Liver (tissue), 8 donors: ENCODE measurements at regions not wholly inside any gene's neighbourhood (a gene's known extent, or its start where the extent isn't known, plus 50 kb on each side); places are given as distances from the start of the nearest gene placed in this dataset.

Source experiments
- DNase-seq: peaks from one replicate; pipeline ENCODE4 v3.0.0-alpha.2; 2017; ENCODE audit warnings: low spot score
- H3K27ac ChIP-seq, 2 donors: one replicate each; pipeline ENCODE4 v1.7.0; 2013; ENCODE audit warnings: inconsistent platforms in 2 of 2, low read length in 2 of 2, control low read depth in 1 of 2, low read depth in 1 of 2, mild to moderate bottlenecking in 1 of 2
- H3K27me3 ChIP-seq, 4 donors: one replicate each; pipeline versions ENCODE4 v1.6.1 to v1.7.0; 2013; ENCODE audit warnings: low read length in 3 of 4, inconsistent platforms in 1 of 4, mild to moderate bottlenecking in 1 of 4, moderate library complexity in 1 of 4; ENCODE audit not compliant: control insufficient read depth in 4 of 4, insufficient read depth in 4 of 4
- H3K36me3 ChIP-seq, 4 donors: one replicate each; pipeline versions ENCODE4 v1.6.1 to v1.7.0; 2013; ENCODE audit warnings: low read length in 3 of 4, mild to moderate bottlenecking in 3 of 4, low read depth in 1 of 4, moderate library complexity in 1 of 4; ENCODE audit not compliant: control insufficient read depth in 4 of 4, insufficient read depth in 3 of 4
- H3K4me1 ChIP-seq, 4 donors: one replicate each; pipeline versions ENCODE4 v1.6.1 to v1.7.0; 2013; ENCODE audit warnings: low read length in 3 of 4, mild to moderate bottlenecking in 3 of 4, moderate library complexity in 1 of 4; ENCODE audit not compliant: control insufficient read depth in 4 of 4, insufficient read depth in 4 of 4
- H3K4me3 ChIP-seq, 3 donors: one replicate each; pipeline versions ENCODE4 v1.6.1 to v1.7.0; 2013; ENCODE audit warnings: low read length in 3 of 3, control low read depth in 1 of 3, low read depth in 1 of 3, mild to moderate bottlenecking in 1 of 3
- H3K9ac ChIP-seq, 2 donors: one replicate each; pipeline ENCODE4 v1.7.0; 2013; ENCODE audit warnings: low read length in 2 of 2, mild to moderate bottlenecking in 2 of 2, moderate library complexity in 2 of 2, control low read depth in 1 of 2, low read depth in 1 of 2
- H3K9me3 ChIP-seq, 4 donors: one replicate each; pipeline versions ENCODE4 v1.6.1 to v1.7.0; 2013; ENCODE audit warnings: low read length in 3 of 4; ENCODE audit not compliant: control insufficient read depth in 4 of 4
- EGR1 ChIP-seq, 2 donors: IDR thresholded peaks; 2 replicates each; pipeline ENCODE4 v1.6.1; 2016 to 2018; ENCODE audit warnings: antibody characterized with exemption in 2 of 2, low read depth in 2 of 2
- FOXA1 ChIP-seq: IDR thresholded peaks from 2 replicates; pipeline ENCODE4 v1.6.1; 2016; ENCODE audit warnings: antibody characterized with exemption
- FOXA2 ChIP-seq: IDR thresholded peaks from 2 replicates; pipeline ENCODE4 v1.6.1; 2016; ENCODE audit warnings: antibody characterized with exemption
- GABPA ChIP-seq, 2 donors: IDR thresholded peaks in 1 of 2; conservative IDR thresholded peaks in 1 of 2; 2 replicates each; pipeline ENCODE4 v1.6.1; 2016; ENCODE audit warnings: antibody characterized with exemption in 2 of 2, mild to moderate bottlenecking in 1 of 2, moderate library complexity in 1 of 2
- HNF4A ChIP-seq, 2 donors: conservative IDR thresholded peaks; 2 replicates each; pipeline ENCODE4 v1.6.1; 2016; ENCODE audit warnings: antibody characterized with exemption in 2 of 2, mild to moderate bottlenecking in 2 of 2
- HNF4G ChIP-seq: IDR thresholded peaks from 2 replicates; pipeline ENCODE4 v1.6.1; 2016; ENCODE audit warnings: antibody characterized with exemption
- JUND ChIP-seq, 2 donors: IDR thresholded peaks; 2 replicates each; pipeline ENCODE4 v1.6.1; 2016; ENCODE audit warnings: antibody characterized with exemption in 2 of 2
- NR2F2 ChIP-seq: IDR thresholded peaks from 2 replicates; pipeline ENCODE4 v1.6.1; 2016; ENCODE audit warnings: antibody characterized with exemption
- RAD21 ChIP-seq, 2 donors: IDR thresholded peaks; 2 replicates each; pipeline ENCODE4 v1.6.1; 2016; ENCODE audit warnings: antibody characterized with exemption in 2 of 2, mild to moderate bottlenecking in 2 of 2
- RXRA ChIP-seq, 2 donors: IDR thresholded peaks; 2 replicates each; pipeline ENCODE4 v1.6.1; 2017 to 2018; ENCODE audit warnings: antibody characterized with exemption in 2 of 2, mild to moderate bottlenecking in 1 of 2
- SP1 ChIP-seq: IDR thresholded peaks from 2 replicates; pipeline ENCODE4 v1.6.1; 2018; ENCODE audit warnings: antibody characterized with exemption, mild to moderate bottlenecking
- TAF1 ChIP-seq: conservative IDR thresholded peaks from 2 replicates; pipeline ENCODE4 v1.6.1; 2016; ENCODE audit warnings: antibody characterized with exemption, mild to moderate bottlenecking
- YY1 ChIP-seq: IDR thresholded peaks from 2 replicates; pipeline ENCODE4 v1.6.1; 2016; ENCODE audit warnings: antibody characterized with exemption, mild to moderate bottlenecking
- WGBS: extraction: QIAGEN DNeasy Blood & Tissue Kit; methylation state at CpG from one replicate; pipeline ENCODE4 v1.1.7; 2013; 5-methylcytosine and 5-hydroxymethylcytosine counted together
- TF ChIP-seq, protein P1 (sequence below): IDR thresholded peaks from 2 replicates; pipeline ENCODE4 v1.6.1; 2016; ENCODE audit warnings: antibody characterized with exemption
- TF ChIP-seq, protein P2 (sequence below): IDR thresholded peaks from 2 replicates; pipeline ENCODE4 v1.6.1; 2016; ENCODE audit warnings: antibody characterized with exemption, mild to moderate bottlenecking
- TF ChIP-seq, protein P3 (sequence below): IDR thresholded peaks from 2 replicates; pipeline ENCODE4 v1.6.1; 2016; ENCODE audit warnings: antibody characterized with exemption
- TF ChIP-seq, protein P4 (sequence below): fragments of 150-350 bp; IDR thresholded peaks from 2 replicates; pipeline ENCODE4 v1.5.1; 2017; ENCODE audit warnings: improper control_type of control experiment, low read depth, low read length; ENCODE audit not compliant: missing input control
- TF ChIP-seq, protein P5 (sequence below): IDR thresholded peaks from 2 replicates; pipeline ENCODE4 v1.6.1; 2016; ENCODE audit warnings: antibody characterized with exemption
- donor health status: healthy.
- donor health status: healthy.
- donor health status: healthy.
- donor health status: healthy.
- donor health status: healthy.

DNA sequence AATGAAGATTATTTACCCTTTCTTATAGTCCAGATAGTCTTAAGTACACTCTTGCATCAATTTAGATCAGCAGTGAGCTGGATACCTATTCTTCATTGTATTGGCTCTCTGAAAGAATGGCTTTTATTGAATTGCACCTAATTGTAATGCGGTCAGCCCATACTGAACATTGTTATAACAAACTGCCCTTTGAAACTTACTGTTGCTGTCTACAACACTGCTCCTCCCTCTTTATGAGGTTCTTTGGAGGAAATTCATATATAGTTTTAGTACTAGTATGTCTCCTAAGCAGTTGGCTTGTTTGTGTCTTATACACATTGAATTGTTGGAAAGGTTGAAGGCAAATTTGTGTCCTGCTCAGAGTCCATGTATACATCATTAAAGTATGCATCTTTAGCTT is 66.5 kb upstream of the UGP2 start:
- no peaks in the 10 kb centered on the region for H3K9me3 ChIP-seq
- no peak for DNase-seq
- no peaks in the 10 kb centered on the region for H3K27me3 ChIP-seq
- TF ChIP-seq HNF4G (no peak), HNF4A (conservative IDR thresholded peaks at IDR 0.05) (no peak), JUND (IDR thresholded peaks at IDR 0.05) (no peak), RAD21 (IDR thresholded peaks at IDR 0.05) (no peak), SP1 (no peak)
- WGBS, result 89% methylated on average over 1 of the region's 1 CpG
- no peak overlapping the region for H3K4me3 ChIP-seq
- H3K36me3 ChIP-seq, result no peaks in the 10 kb centered on the region
- H3K4me1 ChIP-seq, result no peaks in the 10 kb centered on the region
- H3K27ac ChIP-seq, result no peak overlapping the region
- H3K9ac ChIP-seq, result no peak overlapping the region

DNA sequence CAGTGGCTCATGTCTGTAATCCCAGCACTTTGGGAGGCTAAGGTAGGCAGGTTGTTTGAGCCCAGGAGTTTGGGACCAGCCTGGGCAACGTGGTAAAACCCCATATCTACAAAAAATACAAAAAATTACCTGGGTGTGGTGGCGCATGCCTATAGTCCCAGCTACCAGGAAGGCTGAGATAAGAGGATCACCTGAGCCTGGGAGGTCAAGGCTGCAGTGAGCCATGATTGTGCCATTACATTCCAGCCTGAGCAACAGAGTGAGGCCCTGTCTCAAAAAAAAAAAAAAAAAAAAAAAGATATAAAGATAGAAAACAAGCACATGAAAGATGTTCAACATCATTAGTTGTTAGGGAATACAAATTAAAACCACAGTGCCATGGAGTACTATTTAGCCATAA is 65.3 kb upstream of the UGP2 start:
- Histone ChIP-seq H3K4me3 (no peak overlapping the region), H3K36me3 (no peaks in the 10 kb centered on the region), H3K27me3 (no peaks in the 10 kb centered on the region), H3K27ac (no peak overlapping the region), H3K9ac (no peak overlapping the region), H3K9me3 (no peaks in the 10 kb centered on the region), H3K4me1 (no peaks in the 10 kb centered on the region)
- no peak for DNase-seq
- TF ChIP-seq HNF4G (no peak), RAD21 (IDR thresholded peaks at IDR 0.05) (no peak), TAF1 (no peak), HNF4A (conservative IDR thresholded peaks at IDR 0.05) (no peak), GABPA (IDR thresholded peaks at IDR 0.05 in 1 of 2, conservative IDR thresholded peaks at IDR 0.05 in 1 of 2) (no peak), JUND (IDR thresholded peaks at IDR 0.05) (no peak), FOXA2 (no peak), FOXA1 (no peak), NR2F2 (no peak), EGR1 (IDR thresholded peaks at IDR 0.05; ENCODE audit: low read depth in 2 of 2) (no peak), RXRA (IDR thresholded peaks at IDR 0.05) (no peak), YY1 (no peak), SP1 (no peak)
- TF ChIP-seq, protein P1, sequence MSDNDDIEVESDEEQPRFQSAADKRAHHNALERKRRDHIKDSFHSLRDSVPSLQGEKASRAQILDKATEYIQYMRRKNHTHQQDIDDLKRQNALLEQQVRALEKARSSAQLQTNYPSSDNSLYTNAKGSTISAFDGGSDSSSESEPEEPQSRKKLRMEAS, result no peak
- TF ChIP-seq, protein P2, sequence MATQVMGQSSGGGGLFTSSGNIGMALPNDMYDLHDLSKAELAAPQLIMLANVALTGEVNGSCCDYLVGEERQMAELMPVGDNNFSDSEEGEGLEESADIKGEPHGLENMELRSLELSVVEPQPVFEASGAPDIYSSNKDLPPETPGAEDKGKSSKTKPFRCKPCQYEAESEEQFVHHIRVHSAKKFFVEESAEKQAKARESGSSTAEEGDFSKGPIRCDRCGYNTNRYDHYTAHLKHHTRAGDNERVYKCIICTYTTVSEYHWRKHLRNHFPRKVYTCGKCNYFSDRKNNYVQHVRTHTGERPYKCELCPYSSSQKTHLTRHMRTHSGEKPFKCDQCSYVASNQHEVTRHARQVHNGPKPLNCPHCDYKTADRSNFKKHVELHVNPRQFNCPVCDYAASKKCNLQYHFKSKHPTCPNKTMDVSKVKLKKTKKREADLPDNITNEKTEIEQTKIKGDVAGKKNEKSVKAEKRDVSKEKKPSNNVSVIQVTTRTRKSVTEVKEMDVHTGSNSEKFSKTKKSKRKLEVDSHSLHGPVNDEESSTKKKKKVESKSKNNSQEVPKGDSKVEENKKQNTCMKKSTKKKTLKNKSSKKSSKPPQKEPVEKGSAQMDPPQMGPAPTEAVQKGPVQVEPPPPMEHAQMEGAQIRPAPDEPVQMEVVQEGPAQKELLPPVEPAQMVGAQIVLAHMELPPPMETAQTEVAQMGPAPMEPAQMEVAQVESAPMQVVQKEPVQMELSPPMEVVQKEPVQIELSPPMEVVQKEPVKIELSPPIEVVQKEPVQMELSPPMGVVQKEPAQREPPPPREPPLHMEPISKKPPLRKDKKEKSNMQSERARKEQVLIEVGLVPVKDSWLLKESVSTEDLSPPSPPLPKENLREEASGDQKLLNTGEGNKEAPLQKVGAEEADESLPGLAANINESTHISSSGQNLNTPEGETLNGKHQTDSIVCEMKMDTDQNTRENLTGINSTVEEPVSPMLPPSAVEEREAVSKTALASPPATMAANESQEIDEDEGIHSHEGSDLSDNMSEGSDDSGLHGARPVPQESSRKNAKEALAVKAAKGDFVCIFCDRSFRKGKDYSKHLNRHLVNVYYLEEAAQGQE, result no peak
- TF ChIP-seq, protein P3, sequence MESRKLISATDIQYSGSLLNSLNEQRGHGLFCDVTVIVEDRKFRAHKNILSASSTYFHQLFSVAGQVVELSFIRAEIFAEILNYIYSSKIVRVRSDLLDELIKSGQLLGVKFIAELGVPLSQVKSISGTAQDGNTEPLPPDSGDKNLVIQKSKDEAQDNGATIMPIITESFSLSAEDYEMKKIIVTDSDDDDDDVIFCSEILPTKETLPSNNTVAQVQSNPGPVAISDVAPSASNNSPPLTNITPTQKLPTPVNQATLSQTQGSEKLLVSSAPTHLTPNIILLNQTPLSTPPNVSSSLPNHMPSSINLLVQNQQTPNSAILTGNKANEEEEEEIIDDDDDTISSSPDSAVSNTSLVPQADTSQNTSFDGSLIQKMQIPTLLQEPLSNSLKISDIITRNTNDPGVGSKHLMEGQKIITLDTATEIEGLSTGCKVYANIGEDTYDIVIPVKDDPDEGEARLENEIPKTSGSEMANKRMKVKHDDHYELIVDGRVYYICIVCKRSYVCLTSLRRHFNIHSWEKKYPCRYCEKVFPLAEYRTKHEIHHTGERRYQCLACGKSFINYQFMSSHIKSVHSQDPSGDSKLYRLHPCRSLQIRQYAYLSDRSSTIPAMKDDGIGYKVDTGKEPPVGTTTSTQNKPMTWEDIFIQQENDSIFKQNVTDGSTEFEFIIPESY, result no peak
- TF ChIP-seq, protein P4, sequence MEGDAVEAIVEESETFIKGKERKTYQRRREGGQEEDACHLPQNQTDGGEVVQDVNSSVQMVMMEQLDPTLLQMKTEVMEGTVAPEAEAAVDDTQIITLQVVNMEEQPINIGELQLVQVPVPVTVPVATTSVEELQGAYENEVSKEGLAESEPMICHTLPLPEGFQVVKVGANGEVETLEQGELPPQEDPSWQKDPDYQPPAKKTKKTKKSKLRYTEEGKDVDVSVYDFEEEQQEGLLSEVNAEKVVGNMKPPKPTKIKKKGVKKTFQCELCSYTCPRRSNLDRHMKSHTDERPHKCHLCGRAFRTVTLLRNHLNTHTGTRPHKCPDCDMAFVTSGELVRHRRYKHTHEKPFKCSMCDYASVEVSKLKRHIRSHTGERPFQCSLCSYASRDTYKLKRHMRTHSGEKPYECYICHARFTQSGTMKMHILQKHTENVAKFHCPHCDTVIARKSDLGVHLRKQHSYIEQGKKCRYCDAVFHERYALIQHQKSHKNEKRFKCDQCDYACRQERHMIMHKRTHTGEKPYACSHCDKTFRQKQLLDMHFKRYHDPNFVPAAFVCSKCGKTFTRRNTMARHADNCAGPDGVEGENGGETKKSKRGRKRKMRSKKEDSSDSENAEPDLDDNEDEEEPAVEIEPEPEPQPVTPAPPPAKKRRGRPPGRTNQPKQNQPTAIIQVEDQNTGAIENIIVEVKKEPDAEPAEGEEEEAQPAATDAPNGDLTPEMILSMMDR, result no peak
- TF ChIP-seq, protein P5, sequence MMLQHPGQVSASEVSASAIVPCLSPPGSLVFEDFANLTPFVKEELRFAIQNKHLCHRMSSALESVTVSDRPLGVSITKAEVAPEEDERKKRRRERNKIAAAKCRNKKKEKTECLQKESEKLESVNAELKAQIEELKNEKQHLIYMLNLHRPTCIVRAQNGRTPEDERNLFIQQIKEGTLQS, result no peak
- WGBS, result 87% methylated on average over 2 of the region's 2 CpGs
